ENCODE measurements at regions not wholly inside any gene's neighbourhood (a gene's known extent, or its start where the extent isn't known, plus 50 kb on each side); places are given as distances from the start of the nearest gene placed in this dataset.

- TF ChIP-seq CTCF (IDR thresholded peaks at IDR 0.05) (no peak), POLR2A (IDR thresholded peaks at IDR 0.05) (no peak)
Observed at GRCh38 chr18:60075477-60075876, 175.7 kb downstream of the PMAIP1 start.

Measured in testis (tissue), 2 donors.